Stimulated activated naive CD4-positive, alpha-beta T cell treated with Interleukin-2 at 50 U/mL for 16 hours (primary cell): ENCODE measurements at regions not wholly inside any gene's neighbourhood (a gene's known extent, or its start where the extent isn't known, plus 50 kb on each side); places are given as distances from the start of the nearest gene placed in this dataset.

Experiments
- DNase-seq: peaks from one replicate; lab custom pipeline; 2025; lab: John Stamatoyannopoulos, UW

DNA sequence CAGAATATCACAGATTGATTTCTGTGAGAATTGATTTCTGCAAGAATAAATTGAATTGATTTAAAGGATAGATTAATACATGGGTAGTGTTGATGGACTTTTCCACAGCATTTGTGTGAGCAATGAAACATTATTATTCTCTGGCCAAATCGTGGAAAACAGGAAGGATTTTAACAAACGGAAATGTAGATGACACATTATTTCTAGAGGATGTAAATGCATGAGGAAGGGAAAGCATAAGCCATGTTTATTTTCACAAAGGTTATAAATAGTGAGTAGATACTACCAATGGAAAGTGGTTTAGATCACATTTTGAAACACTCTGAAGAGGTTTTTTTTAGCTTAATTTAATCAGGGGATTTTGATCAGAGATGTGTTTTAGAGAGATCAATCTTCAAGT is 1534.6 kb upstream of the MIR17HG start:
- no peak for DNase-seq

GRCh38 chr13:89816404-89816803 is 1531.1 kb upstream of the MIR17HG start:
- DNase-seq: no peak

DNA sequence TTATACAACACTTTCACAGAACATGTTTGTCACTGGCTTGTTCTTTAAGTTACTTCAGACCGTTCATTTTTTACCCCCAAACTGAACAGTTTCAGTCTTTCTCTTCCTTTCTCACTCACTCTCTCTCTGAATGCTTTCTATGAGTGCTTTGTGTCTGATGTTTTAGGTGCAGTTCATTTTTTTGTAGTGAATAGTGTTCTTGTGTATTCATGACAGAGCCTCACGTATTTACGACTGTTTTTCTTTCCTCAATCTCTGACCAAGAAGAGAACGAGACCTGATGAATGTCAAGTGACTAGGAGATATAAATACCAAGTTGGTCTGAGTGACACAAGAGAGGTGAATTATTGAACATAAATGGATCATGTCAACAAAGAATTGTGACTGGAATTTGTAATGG is 1525.0 kb upstream of the MIR17HG start:
- DNase-seq: no peak

- no peak for DNase-seq
Measured at GRCh38 chr13:89827552-89827951, 1519.9 kb upstream of the MIR17HG start.

GRCh38 chr13:89828506-89828905 is 1519.0 kb upstream of the MIR17HG start:
- no peak for DNase-seq

DNA sequence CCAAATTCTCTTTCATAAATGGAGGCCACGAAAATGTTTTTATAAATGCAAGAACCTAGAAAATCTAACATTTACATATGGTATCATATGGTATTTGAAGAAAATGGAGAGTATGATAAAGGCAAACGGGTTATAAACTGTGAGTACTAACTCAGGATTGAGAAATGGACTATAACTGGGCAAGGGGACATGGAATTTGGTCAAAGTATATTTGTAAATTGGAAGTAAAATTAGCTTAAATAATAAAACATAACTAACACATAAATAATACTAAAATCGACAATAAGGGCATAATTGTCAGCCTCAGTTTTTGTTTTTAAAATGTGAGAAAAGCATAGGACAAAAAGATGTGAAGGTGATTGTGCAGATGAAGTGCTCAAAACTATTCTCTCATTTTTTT is 1516.3 kb upstream of the MIR17HG start:
- no peak for DNase-seq

- no peak for DNase-seq
Measured at GRCh38 chr13:89832827-89833226, 1514.7 kb upstream of the MIR17HG start.

DNA sequence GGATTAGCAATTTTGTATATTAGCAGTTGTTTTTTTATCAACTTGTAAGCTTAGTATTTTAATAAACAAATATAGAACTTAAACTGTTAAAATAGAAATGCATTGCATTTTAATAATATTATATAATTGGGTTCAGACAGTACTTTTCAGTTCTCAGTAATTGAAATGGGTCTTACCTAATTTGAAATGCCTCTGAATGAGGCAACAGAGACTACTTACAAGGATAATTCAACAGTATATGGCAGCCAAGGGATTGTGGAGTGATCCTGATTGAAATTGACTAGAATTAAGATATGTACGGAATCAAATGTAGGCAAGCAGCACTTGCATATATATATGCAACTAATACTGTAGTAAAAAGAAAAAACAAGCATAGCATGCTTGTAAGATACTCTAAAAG is 1503.9 kb upstream of the MIR17HG start:
- no peak for DNase-seq

GRCh38 chr13:89845874-89846273 is 1501.6 kb upstream of the MIR17HG start:
- no peak for DNase-seq

- DNase-seq: no peak
Measured at GRCh38 chr13:89846926-89847585, 1500.4 kb upstream of the MIR17HG start.

- no peak for DNase-seq
Measured at GRCh38 chr13:89852570-89852969, 1494.9 kb upstream of the MIR17HG start.

DNA sequence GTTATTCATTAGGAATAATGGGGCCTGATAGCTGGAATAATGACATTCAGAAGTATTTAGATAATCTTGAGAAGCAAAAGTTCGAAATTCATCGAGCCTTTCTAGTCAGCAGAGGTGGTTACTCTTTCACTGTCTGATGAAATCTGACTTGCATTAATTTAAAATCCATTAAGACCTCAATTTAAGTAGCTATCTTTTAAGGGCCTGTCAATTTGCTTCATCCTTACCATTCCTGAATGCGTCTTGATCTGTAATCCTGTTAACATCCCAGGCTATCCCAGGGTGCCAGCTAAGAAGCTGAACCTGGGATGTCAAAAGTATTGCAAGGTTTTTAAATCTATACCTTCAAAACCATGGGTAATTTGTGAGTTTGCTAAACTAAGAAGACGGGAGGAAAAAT is 1491.0 kb upstream of the MIR17HG start:
- DNase-seq: no peak

DNA sequence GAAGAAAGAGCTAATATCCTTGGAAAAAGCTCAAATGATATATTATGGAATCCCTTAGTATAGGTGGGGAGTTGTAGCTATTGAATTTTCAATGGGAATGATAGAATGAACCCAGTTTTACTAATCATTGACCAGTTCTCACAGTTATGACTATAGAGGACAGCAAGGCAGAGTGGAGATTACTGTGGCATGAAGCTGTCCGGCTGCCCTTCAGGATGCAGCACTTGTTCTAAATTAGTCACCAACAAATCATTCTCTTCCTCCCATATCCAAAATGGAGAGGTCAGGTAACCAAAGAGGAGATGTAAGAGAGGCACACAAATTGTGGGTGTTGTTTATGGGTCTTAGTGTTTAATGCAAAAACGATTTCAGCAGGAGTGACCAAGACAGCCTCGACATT is 1490.0 kb upstream of the MIR17HG start:
- no peak for DNase-seq

DNA sequence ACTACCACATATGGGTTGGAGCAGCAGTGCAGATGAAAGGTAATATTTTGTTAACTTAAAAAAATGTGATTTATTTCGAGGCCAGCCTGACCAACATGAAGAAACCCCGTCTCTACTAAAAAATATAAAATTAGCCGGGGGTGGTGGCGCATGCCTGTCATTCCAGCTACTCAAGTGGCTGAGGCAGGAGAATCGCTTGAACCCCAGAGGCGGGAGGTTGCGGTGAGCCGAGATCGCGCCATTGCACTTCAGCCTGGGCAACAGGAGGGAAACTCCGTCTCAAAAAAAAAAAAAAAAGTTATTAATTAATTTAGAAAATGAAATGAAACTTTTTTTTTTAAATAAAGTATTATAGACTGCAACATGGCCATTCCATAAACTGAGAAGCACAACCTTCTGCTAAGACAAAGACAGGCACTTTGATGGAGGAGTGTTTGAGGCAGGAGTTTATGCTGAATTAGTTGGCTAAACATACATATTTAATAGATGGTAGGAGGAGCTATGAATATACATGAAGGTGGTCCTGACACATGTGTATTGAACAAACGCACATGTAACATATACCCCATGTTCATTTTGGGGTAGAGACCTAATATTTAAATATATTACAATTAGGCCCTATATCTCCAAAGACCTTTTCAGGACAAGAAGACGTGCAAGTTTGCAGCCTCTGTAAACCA is 1485.3 kb upstream of the MIR17HG start:
- DNase-seq: no peak

DNA sequence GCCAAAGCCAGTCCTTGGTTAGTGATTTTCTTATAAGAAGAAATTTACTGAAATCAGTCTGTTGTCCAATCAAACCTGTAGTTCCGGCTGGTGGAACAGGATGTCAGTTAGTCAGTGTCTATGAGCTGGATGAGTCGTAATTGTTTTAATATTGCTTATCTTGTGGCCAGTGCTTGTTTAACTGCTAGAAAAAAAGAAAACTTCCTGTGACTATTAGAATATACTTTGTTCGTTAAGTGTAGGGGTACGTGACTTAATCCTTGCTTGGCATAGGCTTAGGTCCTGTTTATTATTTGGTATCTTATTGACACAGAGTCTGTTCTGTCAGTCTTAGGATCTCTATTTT is 1484.8 kb upstream of the MIR17HG start:
- no peak for DNase-seq

- DNase-seq: no peak
Measured at GRCh38 chr13:89865164-89866064, 1482.1 kb upstream of the MIR17HG start.

GRCh38 chr13:89869312-89869711 is 1478.2 kb upstream of the MIR17HG start:
- DNase-seq: no peak

GRCh38 chr13:89878904-89879303 is 1468.6 kb upstream of the MIR17HG start:
- DNase-seq: no peak

- DNase-seq: no peak
Measured at GRCh38 chr13:89880201-89880600, 1467.3 kb upstream of the MIR17HG start.

GRCh38 chr13:89883893-89884448 is 1463.5 kb upstream of the MIR17HG start:
- DNase-seq: no peak

DNA sequence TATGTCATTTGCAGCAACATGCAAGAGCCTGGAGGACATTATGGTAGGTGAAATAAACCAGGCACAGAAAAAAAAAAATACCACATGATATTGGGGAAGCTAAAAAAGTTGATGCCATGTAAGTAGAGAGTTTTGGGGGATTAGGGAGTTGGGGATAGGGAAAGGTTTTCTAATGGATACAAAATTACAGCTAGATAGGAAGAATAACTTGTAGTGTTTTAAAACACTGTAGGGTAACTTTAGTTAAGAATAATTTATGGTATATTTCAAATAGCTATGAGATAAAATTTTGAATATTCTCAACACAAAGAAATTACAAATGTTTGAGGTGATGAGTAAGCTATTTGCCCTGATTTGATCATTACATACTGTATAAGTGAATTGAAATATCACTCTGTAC is 1456.7 kb upstream of the MIR17HG start:
- DNase-seq: no peak

- no peak for DNase-seq
Measured at GRCh38 chr13:89891416-89891815, 1456.1 kb upstream of the MIR17HG start.

DNA sequence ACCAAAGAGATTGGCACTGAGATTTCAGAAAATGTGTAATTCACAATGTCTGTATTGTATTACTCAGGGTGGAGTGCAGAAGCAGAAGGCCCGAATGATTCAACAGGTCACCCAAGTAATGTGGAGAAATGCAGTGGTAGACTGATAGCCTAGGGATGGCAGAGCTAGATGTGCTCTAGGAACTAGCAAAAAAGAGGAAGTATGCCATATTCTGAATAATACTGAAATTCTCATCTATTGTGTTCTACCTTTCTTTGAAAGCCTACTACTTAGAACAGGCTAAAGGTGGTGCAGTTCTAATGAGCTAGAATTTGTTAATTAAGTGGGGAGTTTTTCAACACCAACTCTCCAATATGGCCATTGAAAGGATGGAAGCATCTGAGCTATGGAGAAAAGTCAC is 1449.8 kb upstream of the MIR17HG start:
- no peak for DNase-seq
